A549 (cell line): ENCODE measurements at regions not wholly inside any gene's neighbourhood (a gene's known extent, or its start where the extent isn't known, plus 50 kb on each side); places are given as distances from the start of the nearest gene placed in this dataset.

ENCODE experiments used
- CBX8 ChIP-seq: fragments of 200-600 bp; sonication (generic); IDR thresholded peaks from 2 replicates; pipeline ENCODE4 v1.6.1; 2016
- CTCF ChIP-seq: fragments of >200 bp; sonication (Bioruptor Twin); formaldehyde crosslinking; IDR thresholded peaks from 3 replicates; pipeline ENCODE4 v1.5.1; 2016
- EP300 ChIP-seq, 2 experiments: fragments of >200 bp; sonication (Bioruptor Twin); formaldehyde crosslinking; IDR thresholded peaks; 2 replicates in 1 of 2; 3 replicates in 1 of 2; pipeline ENCODE4 v1.6.1; 2016 to 2017
- HOXA7 ChIP-seq: fragments of 250-450 bp; sonication (Bioruptor Pico); IDR thresholded peaks from 2 replicates; pipeline ENCODE4 v1.5.0; 2020; ENCODE audit warnings: mild to moderate bottlenecking, moderate library complexity
- KDM1A ChIP-seq: fragments of 200-600 bp; sonication (generic); IDR thresholded peaks from 2 replicates; pipeline ENCODE4 v1.6.1; 2016; ENCODE audit warnings: low read depth, mild to moderate bottlenecking
- MAZ ChIP-seq: fragments of 150-350 bp; IDR thresholded peaks from 2 replicates; pipeline ENCODE4 v1.6.1; 2014; ENCODE audit warnings: antibody characterized with exemption, low read depth, low read length, borderline replicate concordance
- POLR2A ChIP-seq: IDR thresholded peaks from 2 replicates; pipeline ENCODE4 v1.6.1; 2012; ENCODE audit warnings: mild to moderate bottlenecking, low read length
- REST ChIP-seq: fragments of 200-600 bp; sonication (generic); IDR thresholded peaks from 2 replicates; pipeline ENCODE4 v1.6.1; 2016; ENCODE audit warnings: antibody characterized with exemption, mild to moderate bottlenecking, moderate library complexity
- RNF2 ChIP-seq: fragments of 200-600 bp; sonication (generic); IDR thresholded peaks from 2 replicates; pipeline ENCODE4 v1.6.1; 2016; ENCODE audit warnings: low read depth, mild to moderate bottlenecking, antibody characterized with exemption, moderate library complexity, borderline replicate concordance
- USF2 ChIP-seq: fragments of 450-650 bp; IDR thresholded peaks from 2 replicates; pipeline ENCODE4 v1.6.1; 2014; ENCODE audit warnings: antibody characterized with exemption

GRCh38 chr2:57848723-57849122, 197.9 kb upstream of the VRK2 start:
- TF ChIP-seq CTCF (no peak), REST (no peak), CBX8 (no peak), POLR2A (no peak), EP300 (IDR thresholded peaks at IDR 0.05) (no peak), USF2 (no peak), MAZ (no peak), HOXA7 (CRISPR knock-in tag) (no peak), KDM1A (no peak), RNF2 (no peak)
